PFSK-1 (cell line): ENCODE measurements at regions not wholly inside any gene's neighbourhood (a gene's known extent, or its start where the extent isn't known, plus 50 kb on each side); places are given as distances from the start of the nearest gene placed in this dataset.

Experiments
- POLR2AphosphoS5 ChIP-seq: IDR thresholded peaks from 2 replicates; pipeline ENCODE4 v1.6.1; 2012; ENCODE audit warnings: low read depth, mild to moderate bottlenecking, control low read depth, low read length, moderate library complexity
- REST ChIP-seq, 2 experiments: IDR thresholded peaks; 2 replicates each; pipeline versions ENCODE4 v1.6.1 to v1.8.0; 2011 to 2012; ENCODE audit warnings: low read depth in 2 of 2, low read length in 2 of 2, control low read depth in 1 of 2, inconsistent platforms in 1 of 2, mild to moderate bottlenecking in 1 of 2, moderate library complexity in 1 of 2; ENCODE audit not compliant: insufficient read depth in 1 of 2
- SIN3A ChIP-seq: IDR thresholded peaks from 2 replicates; pipeline ENCODE4 v1.6.1; 2012; ENCODE audit warnings: mild to moderate bottlenecking, low read length, moderate library complexity, borderline replicate concordance; ENCODE audit not compliant: insufficient read depth
- TAF1 ChIP-seq: IDR thresholded peaks from 2 replicates; pipeline ENCODE4 v1.6.1; 2012; ENCODE audit warnings: low read length, control low read depth, borderline replicate concordance; ENCODE audit not compliant: insufficient read depth

- TF ChIP-seq SIN3A (no peak), POLR2AphosphoS5 (no peak), TAF1 (no peak), REST (IDR thresholded peaks at IDR 0.05; ENCODE audit: insufficient read depth in 1 of 2, low read depth in 2 of 2, low read length in 2 of 2) (no peak)
These were observed 156.9 kb downstream of the PAX1 start for GRCh38 chr20:21862259-21862946.
